Adrenal gland (tissue), 9 donors: ENCODE measurements at regions not wholly inside any gene's neighbourhood (a gene's known extent, or its start where the extent isn't known, plus 50 kb on each side); places are given as distances from the start of the nearest gene placed in this dataset.
"Not testable (repeated sequence)": the region's sequence is repeated elsewhere in the genome, so short reads cannot be mapped to it uniquely, and the experiment has no call there.

Experiments used
- DNase-seq, 7 donors: peaks; one replicate each; pipeline ENCODE4 v3.0.0-alpha.2; 2019 to 2020
- H3K27ac ChIP-seq, 5 donors: fragments of 200-600 bp; sonication (generic) in 4 of 5; 1 replicate in 3 of 5; 2 replicates in 2 of 5; pipeline versions ENCODE4 v1.5.1 to v1.8.0; 2016 to 2020; ENCODE audit warnings: mild to moderate bottlenecking in 1 of 5
- H3K27me3 ChIP-seq: fragments of 200-600 bp; 2 replicates; pipeline ENCODE4 v1.8.0; 2021
- H3K36me3 ChIP-seq, 2 donors: fragments of 200-600 bp; replicated peaks in 1 of 2; 1 replicate in 1 of 2; 2 replicates in 1 of 2; pipeline versions ENCODE4 v1.5.1 to v1.8.0; 2018 to 2022
- H3K4me1 ChIP-seq, 2 donors: fragments of 200-600 bp; replicated peaks in 1 of 2; 1 replicate in 1 of 2; 2 replicates in 1 of 2; pipeline versions ENCODE4 v1.5.1 to v1.8.0; 2018 to 2021
- H3K4me3 ChIP-seq, 4 donors: fragments of 200-600 bp; sonication (generic) in 3 of 4; one replicate each; pipeline ENCODE4 v1.5.1; 2016 to 2018
- H3K9me3 ChIP-seq, 3 donors: fragments of 200-600 bp; sonication (generic) in 1 of 3; replicated peaks in 1 of 3; 1 replicate in 2 of 3; 2 replicates in 1 of 3; pipeline versions ENCODE4 v1.5.1 to v1.8.0; 2016 to 2021
- CTCF ChIP-seq, 6 experiments: fragments of 450-650 bp in 4 of 6; fragments of 200-600 bp in 2 of 6; sonication (generic) in 1 of 6; IDR thresholded peaks; 1 replicate in 5 of 6; 2 replicates in 1 of 6; pipeline versions ENCODE4 v1.5.1 to v1.8.0; 2016 to 2021; ENCODE audit warnings: antibody characterized with exemption in 6 of 6, mild to moderate bottlenecking in 2 of 6, moderate library complexity in 1 of 6
- POLR2A ChIP-seq, 2 donors: fragments of 450-650 bp; IDR thresholded peaks; one replicate each; pipeline ENCODE4 v1.6.1; 2017; ENCODE audit warnings: antibody characterized with exemption in 2 of 2, mild to moderate bottlenecking in 2 of 2, moderate library complexity in 1 of 2
- WGBS, 4 donors: extraction: QIAGEN DNeasy Blood & Tissue Kit in 2 of 4; methylation state at CpG; one replicate each; pipeline versions ENCODE4 v1.1.5 to v1.1.7; 2013 to 2017; 5-methylcytosine and 5-hydroxymethylcytosine counted together
- intact Hi-C, 2 donors: fragments of 100-400 bp; cut with DNase I; formaldehyde crosslinking; loops; one replicate each; pipeline versions ENCODE4 v1.14.1 to v1.15.0; 2022 to 2023
- donor health status: healthy with polysubstance abuse.
- donor health status: Bipolar disorder and iron deficiency.
- donor health status: DM: yes; HTN: yes; CAD: no.
- donor health status: DM: no; HTN: no; CAD: no.
- donor health status: DM: no; HTN: no; CAD: no.

GRCh38 chr12:124132530-124132929, 159.5 kb downstream of the ZNF664 start:
- Histone ChIP-seq H3K27me3 (no peaks in the 10 kb centered on the region), H3K4me3 (no peak overlapping the region), H3K4me1 (no peaks in the 10 kb centered on the region), H3K27ac (no peak overlapping the region), H3K9me3 (no peaks in the 10 kb centered on the region), H3K36me3 (no peaks in the 10 kb centered on the region)
- intact Hi-C loops = no loop called here
- no peak for DNase-seq
- WGBS, 4 donors = 90 to 92% (median 91%) methylated on average over 2 of the region's 2 CpGs
- TF ChIP-seq POLR2A (IDR thresholded peaks at IDR 0.05) (no peak), CTCF (IDR thresholded peaks at IDR 0.05) (no peak)

GRCh38 chr12:124136796-124137195, 158.1 kb upstream of the RFLNA start:
- Histone ChIP-seq H3K36me3 (no peaks in the 10 kb centered on the region), H3K4me1 (no peaks in the 10 kb centered on the region), H3K9me3 (no peaks in the 10 kb centered on the region), H3K4me3 (no peak overlapping the region), H3K27ac (no peak overlapping the region), H3K27me3 (no peaks in the 10 kb centered on the region)
- intact Hi-C loops = no loop called here
- DNase-seq = no peak
- no peak for TF ChIP-seq CTCF (IDR thresholded peaks at IDR 0.05)
- no peak for TF ChIP-seq POLR2A (IDR thresholded peaks at IDR 0.05)

GRCh38 chr12:124140944-124141486, 153.9 kb upstream of the RFLNA start:
- Histone ChIP-seq H3K4me1 (peaks cover 0 to 7% of the 10 kb centered on the region in 2 donors), H3K4me3 (no peak overlapping the region), H3K9me3 (peaks cover 0 to 4% (median 0%) of the 10 kb centered on the region in 3 donors), H3K27ac (no peak overlapping the region), H3K27me3 (no peaks in the 10 kb centered on the region), H3K36me3 (no peaks in the 10 kb centered on the region)
- 65 to 74% (median 69%) methylated on average over 7 of the region's 7 CpGs for WGBS, 4 donors
- no peak for DNase-seq
- no peak for TF ChIP-seq POLR2A (IDR thresholded peaks at IDR 0.05)
- TF ChIP-seq CTCF (IDR thresholded peaks at IDR 0.05) = no peak
- intact Hi-C loops = no loop called here

- DNase-seq, H3K9me3 ChIP-seq, H3K4me1 ChIP-seq, intact Hi-C loops, H3K4me3 ChIP-seq, H3K36me3 ChIP-seq, H3K27me3 ChIP-seq, H3K27ac ChIP-seq: not testable (repeated sequence)
- 52 to 60% (median 57%) methylated on average over 3 of the region's 3 CpGs for WGBS, 4 donors
Observed at GRCh38 chr12:124141611-124142010, 153.3 kb upstream of the RFLNA start.

GRCh38 chr12:124142395-124143035, 152.4 kb upstream of the RFLNA start:
- H3K27ac ChIP-seq = no peak overlapping the region
- 92 to 95% (median 94%) methylated on average over 8 of the region's 8 CpGs for WGBS, 4 donors
- no peaks in the 10 kb centered on the region for H3K36me3 ChIP-seq
- peaks cover 0 to 7% of the 10 kb centered on the region in 2 donors for H3K4me1 ChIP-seq
- no peak for DNase-seq
- H3K9me3 ChIP-seq = peaks cover 0 to 4% (median 0%) of the 10 kb centered on the region in 3 donors
- no peak overlapping the region for H3K4me3 ChIP-seq
- TF ChIP-seq POLR2A (IDR thresholded peaks at IDR 0.05) (no peak), CTCF (IDR thresholded peaks at IDR 0.05) (no peak)
- no peaks in the 10 kb centered on the region for H3K27me3 ChIP-seq
- intact Hi-C loops = no loop called here
